Natural killer cell (primary cell): ENCODE measurements at regions not wholly inside any gene's neighbourhood (a gene's known extent, or its start where the extent isn't known, plus 50 kb on each side); places are given as distances from the start of the nearest gene placed in this dataset.

ENCODE experiments used
- ATAC-seq, 3 donors: fragments of 150-1000 bp in 2 of 3; fragments of 200-7000 bp in 1 of 3; cut with Tn5 transposase; 1 replicate in 1 of 3; 2 replicates in 2 of 3; pipeline ENCODE4 v1.10.0; 2021; ENCODE audit warnings: mild to moderate bottlenecking in 2 of 3, moderate library complexity in 2 of 3
- DNase-seq, 2 donors: peaks; one replicate each; pipeline versions ENCODE4 v3.0.0 to v3.0.0-alpha.2; 2013 to 2021; ENCODE audit warnings: mixed read lengths in 1 of 2
- H3K27ac ChIP-seq: one replicate; pipeline ENCODE4 v1.5.1; 2013; ENCODE audit warnings: mild to moderate bottlenecking, low read length
- H3K27me3 ChIP-seq: one replicate; pipeline ENCODE4 v1.6.1; 2013; ENCODE audit warnings: low read length; ENCODE audit not compliant: control insufficient read depth, insufficient read depth
- H3K36me3 ChIP-seq: one replicate; pipeline ENCODE4 v1.6.1; 2013; ENCODE audit warnings: low read length; ENCODE audit not compliant: control insufficient read depth, insufficient read depth
- H3K4me1 ChIP-seq: one replicate; pipeline ENCODE4 v1.6.1; 2013; ENCODE audit warnings: low read length; ENCODE audit not compliant: control insufficient read depth, insufficient read depth
- H3K4me3 ChIP-seq: one replicate; pipeline ENCODE4 v1.5.1; 2013; ENCODE audit warnings: low read length
- H3K9me3 ChIP-seq: one replicate; pipeline ENCODE4 v1.6.1; 2013; ENCODE audit warnings: low read length; ENCODE audit not compliant: control insufficient read depth, insufficient read depth
- H3K27ac Mint-ChIP-seq, 2 donors: one replicate each; pipeline ENCODE4 v1.8.0; 2022; ENCODE audit warnings: mild to moderate bottlenecking in 2 of 2, mixed read lengths in 2 of 2, moderate library complexity in 1 of 2
- H3K27me3 Mint-ChIP-seq, 2 donors: one replicate each; pipeline ENCODE4 v1.8.0; 2022; ENCODE audit warnings: low read depth in 2 of 2, mixed read lengths in 2 of 2
- H3K36me3 Mint-ChIP-seq: one replicate; pipeline ENCODE4 v1.8.0; 2022; ENCODE audit warnings: mixed read lengths
- H3K4me1 Mint-ChIP-seq, 2 donors: one replicate each; pipeline ENCODE4 v1.8.0; 2022; ENCODE audit warnings: mixed read lengths in 2 of 2
- H3K4me3 Mint-ChIP-seq: one replicate; pipeline ENCODE4 v1.8.0; 2022; ENCODE audit warnings: mild to moderate bottlenecking, moderate library complexity, mixed read lengths
- H3K9me3 Mint-ChIP-seq, 2 donors: one replicate each; pipeline ENCODE4 v1.8.0; 2022; ENCODE audit warnings: mixed read lengths in 2 of 2
- WGBS: methylation state at CpG from one replicate; pipeline ENCODE4 v1.1.7; 2013; ENCODE audit warnings: missing lambda C conversion rate; ENCODE audit not compliant: insufficient coverage; 5-methylcytosine and 5-hydroxymethylcytosine counted together
- intact Hi-C: fragments of 100-400 bp; cut with micrococcal nuclease; formaldehyde crosslinking; loops from one replicate; pipeline ENCODE4 v1.14.2; 2022
- TF ChIP-seq, protein P1 (sequence below): fragments of 200-600 bp; IDR thresholded peaks from one replicate; pipeline ENCODE4 v1.8.0; 2022; ENCODE audit warnings: antibody characterized with exemption

GRCh38 chr4:98202907-98203306 lies 58.3 kb upstream of the RAP1GDS1 start:
- no peaks in the 10 kb centered on the region for H3K4me1 ChIP-seq
- no peak overlapping the region for H3K27ac ChIP-seq
- DNase-seq (no peak), ATAC-seq (no peak)
- no peak overlapping the region for H3K4me3 Mint-ChIP-seq
- peaks cover 4% of the 10 kb centered on the region in 2 donors for H3K9me3 Mint-ChIP-seq
- intact Hi-C loops, result no loop called here
- no peaks in the 10 kb centered on the region for H3K4me1 Mint-ChIP-seq
- 83% methylated on average over 1 of the region's 1 CpG for WGBS
- peaks cover 15% of the 10 kb centered on the region for H3K36me3 Mint-ChIP-seq
- H3K27me3 Mint-ChIP-seq, result no peaks in the 10 kb centered on the region
- no peak overlapping the region for H3K27ac Mint-ChIP-seq
- TF ChIP-seq, protein P1, sequence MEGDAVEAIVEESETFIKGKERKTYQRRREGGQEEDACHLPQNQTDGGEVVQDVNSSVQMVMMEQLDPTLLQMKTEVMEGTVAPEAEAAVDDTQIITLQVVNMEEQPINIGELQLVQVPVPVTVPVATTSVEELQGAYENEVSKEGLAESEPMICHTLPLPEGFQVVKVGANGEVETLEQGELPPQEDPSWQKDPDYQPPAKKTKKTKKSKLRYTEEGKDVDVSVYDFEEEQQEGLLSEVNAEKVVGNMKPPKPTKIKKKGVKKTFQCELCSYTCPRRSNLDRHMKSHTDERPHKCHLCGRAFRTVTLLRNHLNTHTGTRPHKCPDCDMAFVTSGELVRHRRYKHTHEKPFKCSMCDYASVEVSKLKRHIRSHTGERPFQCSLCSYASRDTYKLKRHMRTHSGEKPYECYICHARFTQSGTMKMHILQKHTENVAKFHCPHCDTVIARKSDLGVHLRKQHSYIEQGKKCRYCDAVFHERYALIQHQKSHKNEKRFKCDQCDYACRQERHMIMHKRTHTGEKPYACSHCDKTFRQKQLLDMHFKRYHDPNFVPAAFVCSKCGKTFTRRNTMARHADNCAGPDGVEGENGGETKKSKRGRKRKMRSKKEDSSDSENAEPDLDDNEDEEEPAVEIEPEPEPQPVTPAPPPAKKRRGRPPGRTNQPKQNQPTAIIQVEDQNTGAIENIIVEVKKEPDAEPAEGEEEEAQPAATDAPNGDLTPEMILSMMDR, result no peak
- peaks cover 3% of the 10 kb centered on the region for H3K9me3 ChIP-seq
- no peak overlapping the region for H3K4me3 ChIP-seq
- no peaks in the 10 kb centered on the region for H3K27me3 ChIP-seq
- H3K36me3 ChIP-seq, result no peaks in the 10 kb centered on the region

- Histone ChIP-seq H3K4me3 (no peak overlapping the region), H3K4me1 (no peaks in the 10 kb centered on the region), H3K27me3 (no peaks in the 10 kb centered on the region), H3K27ac (no peak overlapping the region), H3K9me3 (peaks cover 3% of the 10 kb centered on the region), H3K36me3 (no peaks in the 10 kb centered on the region)
- no peaks in the 10 kb centered on the region for H3K27me3 Mint-ChIP-seq
- ATAC-seq (no peak), DNase-seq (no peak)
- peaks cover 8 to 18% of the 10 kb centered on the region in 2 donors for H3K9me3 Mint-ChIP-seq
- WGBS, result 93% methylated on average over 4 of the region's 4 CpGs
- intact Hi-C loops, result no loop called here
- TF ChIP-seq, protein P1, result no peak
- H3K4me1 Mint-ChIP-seq, result no peaks in the 10 kb centered on the region
- H3K36me3 Mint-ChIP-seq, result peaks cover 30% of the 10 kb centered on the region
- H3K4me3 Mint-ChIP-seq, result no peak overlapping the region
- H3K27ac Mint-ChIP-seq, result no peak overlapping the region
Observed at GRCh38 chr4:98199247-98199646, 56.0 kb upstream of the STPG2 start.

GRCh38 chr4:98195005-98195404 lies 51.7 kb upstream of the STPG2 start:
- H3K36me3 Mint-ChIP-seq, result peaks cover 27% of the 10 kb centered on the region
- ATAC-seq, result no peak
- peaks cover 0 to 1% of the 10 kb centered on the region in 2 donors for H3K27me3 Mint-ChIP-seq
- H3K9me3 Mint-ChIP-seq, result peaks cover 6 to 14% of the 10 kb centered on the region in 2 donors
- intact Hi-C loops, result no loop called here
- no peak for DNase-seq
- Histone ChIP-seq H3K4me3 (no peak overlapping the region), H3K36me3 (no peaks in the 10 kb centered on the region), H3K27me3 (no peaks in the 10 kb centered on the region), H3K4me1 (no peaks in the 10 kb centered on the region), H3K9me3 (peaks cover 6% of the 10 kb centered on the region), H3K27ac (no peak overlapping the region)
- no peak overlapping the region for H3K4me3 Mint-ChIP-seq
- H3K4me1 Mint-ChIP-seq, result no peaks in the 10 kb centered on the region
- TF ChIP-seq, protein P1, result no peak
- no peak overlapping the region for H3K27ac Mint-ChIP-seq
- 97% methylated on average over 7 of the region's 7 CpGs for WGBS

GRCh38 chr4:98193459-98194105 lies 50.3 kb upstream of the STPG2 start:
- peaks cover 6% of the 10 kb centered on the region for H3K9me3 ChIP-seq
- intact Hi-C loops, result no loop called here
- Mint-ChIP-seq H3K27ac (no peak overlapping the region), H3K4me3 (no peak overlapping the region), H3K9me3 (peaks cover 6 to 14% of the 10 kb centered on the region in 2 donors), H3K36me3 (peaks cover 27% of the 10 kb centered on the region), H3K27me3 (peaks cover 0 to 13% of the 10 kb centered on the region in 2 donors), H3K4me1 (no peaks in the 10 kb centered on the region)
- H3K27ac ChIP-seq, result no peak overlapping the region
- no peaks in the 10 kb centered on the region for H3K36me3 ChIP-seq
- H3K4me1 ChIP-seq, result no peaks in the 10 kb centered on the region
- WGBS, result 93% methylated on average over 7 of the region's 8 CpGs
- H3K27me3 ChIP-seq, result no peaks in the 10 kb centered on the region
- H3K4me3 ChIP-seq, result no peak overlapping the region
- TF ChIP-seq, protein P1, result no peak
- DNase-seq (no peak), ATAC-seq (no peak)
